ENCODE measurements at regions not wholly inside any gene's neighbourhood (a gene's known extent, or its start where the extent isn't known, plus 50 kb on each side); places are given as distances from the start of the nearest gene placed in this dataset.

- no peak for TF ChIP-seq CTCF (IDR thresholded peaks at IDR 0.05)
- no peak for TF ChIP-seq POLR2A (IDR thresholded peaks at IDR 0.05)
Measured at GRCh38 chr2:217606296-217606695, 396.5 kb downstream of the TNS1 start.
